DLD1 (cell line): ENCODE measurements at regions not wholly inside any gene's neighbourhood (a gene's known extent, or its start where the extent isn't known, plus 50 kb on each side); places are given as distances from the start of the nearest gene placed in this dataset.

Source experiments
- in situ Hi-C: cut with HindIII; loops from 2 replicates; pipeline ENCODE4 v1.10.0; 2017; ENCODE audit warnings: low sequenced_read_pairs

DNA sequence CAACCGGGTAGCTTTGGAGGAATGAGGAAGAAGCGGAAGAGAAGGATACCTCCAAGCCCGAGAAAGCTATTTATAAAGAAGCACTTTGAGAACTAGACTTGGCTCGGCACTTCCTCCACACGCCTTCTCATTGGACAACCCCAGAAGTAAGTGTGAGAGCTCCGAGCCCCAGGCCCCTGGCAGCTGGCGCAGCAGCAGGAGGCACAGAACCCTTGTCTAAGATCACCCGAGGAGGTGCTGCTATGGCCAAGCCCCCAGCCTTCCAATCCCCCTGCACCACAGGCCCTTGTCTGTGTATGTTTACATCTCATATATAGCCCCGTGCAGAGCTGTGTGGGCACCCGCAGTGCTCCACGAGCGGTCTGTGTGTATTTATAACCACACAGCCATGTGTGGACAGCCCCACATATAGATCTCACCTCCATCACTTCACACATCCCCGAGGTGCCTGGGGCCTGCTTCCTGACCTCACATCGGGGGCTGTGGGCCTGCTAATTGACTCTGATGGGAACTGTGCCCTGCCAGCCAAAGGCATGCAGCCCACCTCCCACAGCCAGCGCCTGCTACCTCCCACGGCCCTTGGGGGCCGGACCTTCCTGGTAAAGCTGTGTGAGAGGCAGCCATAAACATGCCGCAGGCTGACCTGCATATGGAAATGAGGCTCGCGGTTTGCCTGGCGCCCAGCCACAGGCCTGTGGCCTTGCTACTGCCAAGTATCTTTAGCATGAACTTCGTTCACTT is 96.1 kb downstream of the C17orf67 start:
- in situ Hi-C loops, result no loop called here

- in situ Hi-C loops, result no loop called here
Measured at GRCh38 chr17:56739376-56739775, 94.3 kb downstream of the C17orf67 start.

GRCh38 chr17:56739776-56740175 is 93.9 kb downstream of the C17orf67 start:
- in situ Hi-C loops, result no loop called here

GRCh38 chr17:56740481-56740880 is 93.2 kb downstream of the C17orf67 start:
- in situ Hi-C loops, result no loop called here
